HCEC 1CT (cell line): ENCODE measurements at regions not wholly inside any gene's neighbourhood (a gene's known extent, or its start where the extent isn't known, plus 50 kb on each side); places are given as distances from the start of the nearest gene placed in this dataset.

Experiments
- DNase-seq: peaks from one replicate; pipeline ENCODE4 v3.0.0-alpha.2; 2017

- DNase-seq = no peak
Observed at GRCh38 chr20:7178004-7178403, 410.5 kb downstream of the BMP2 start.

GRCh38 chr20:7180256-7181045, 413.0 kb downstream of the BMP2 start:
- DNase-seq = no peak

- DNase-seq = no peak
Observed at GRCh38 chr20:7189231-7189630, 421.7 kb downstream of the BMP2 start.

GRCh38 chr20:7193681-7194080, 426.2 kb downstream of the BMP2 start:
- no peak for DNase-seq

GRCh38 chr20:7195704-7196103, 428.2 kb downstream of the BMP2 start:
- peak; percentile 4 for DNase-seq

GRCh38 chr20:7196481-7196880, 429.0 kb downstream of the BMP2 start:
- no peak for DNase-seq

- no peak for DNase-seq
Observed at GRCh38 chr20:7199861-7200260, 432.4 kb downstream of the BMP2 start.

GRCh38 chr20:7207186-7207798, 439.8 kb downstream of the BMP2 start:
- no peak for DNase-seq

GRCh38 chr20:7210910-7211309, 443.4 kb downstream of the BMP2 start:
- no peak for DNase-seq

GRCh38 chr20:7214081-7214740, 446.7 kb downstream of the BMP2 start:
- no peak for DNase-seq

GRCh38 chr20:7217606-7218005, 450.1 kb downstream of the BMP2 start:
- no peak for DNase-seq

GRCh38 chr20:7220755-7221154, 453.3 kb downstream of the BMP2 start:
- DNase-seq = no peak

- no peak for DNase-seq
Observed at GRCh38 chr20:7226156-7226555, 458.7 kb downstream of the BMP2 start.

GRCh38 chr20:7231303-7231702, 463.8 kb downstream of the BMP2 start:
- no peak for DNase-seq

- no peak for DNase-seq
Observed at GRCh38 chr20:7232796-7233195, 465.3 kb downstream of the BMP2 start.

GRCh38 chr20:7237251-7237650, 469.8 kb downstream of the BMP2 start:
- DNase-seq = no peak

- no peak for DNase-seq
Observed at GRCh38 chr20:7240490-7240889, 473.0 kb downstream of the BMP2 start.

- no peak for DNase-seq
Observed at GRCh38 chr20:7248281-7249201, 481.1 kb downstream of the BMP2 start.

GRCh38 chr20:7250337-7250736, 482.9 kb downstream of the BMP2 start:
- DNase-seq = no peak

- no peak for DNase-seq
Observed at GRCh38 chr20:7257099-7257498, 489.6 kb downstream of the BMP2 start.

- DNase-seq = no peak
Observed at GRCh38 chr20:7257692-7258466, 490.4 kb downstream of the BMP2 start.

- no peak for DNase-seq
Observed at GRCh38 chr20:7262803-7263202, 495.3 kb downstream of the BMP2 start.
